ENCODE measurements at regions not wholly inside any gene's neighbourhood (a gene's known extent, or its start where the extent isn't known, plus 50 kb on each side); places are given as distances from the start of the nearest gene placed in this dataset.

GRCh38 chr2:122216901-122217300 is 461.4 kb downstream of the TSN start:
- TF ChIP-seq CTCF (IDR thresholded peaks at IDR 0.05; ENCODE audit: control extremely low read depth in 1 of 3, insufficient read depth in 1 of 3, low read depth in 1 of 3, low read length in 3 of 3): no peak
- TF ChIP-seq CBX5 (IDR thresholded peaks at IDR 0.05; ENCODE audit: low read depth, low read length): no peak
- TF ChIP-seq SIN3A (conservative IDR thresholded peaks at IDR 0.05 in 1 of 2, IDR thresholded peaks at IDR 0.05 in 1 of 2; ENCODE audit: low read depth in 1 of 2, low read length in 2 of 2): no peak
- no peak for TF ChIP-seq CHD2 (IDR thresholded peaks at IDR 0.05; ENCODE audit: low read length)
